NOMO-1 treated with DMSO at 0.1 percent for 48 hours (cell line): ENCODE measurements at regions not wholly inside any gene's neighbourhood (a gene's known extent, or its start where the extent isn't known, plus 50 kb on each side); places are given as distances from the start of the nearest gene placed in this dataset.
"Not testable (repeated sequence)": the region's sequence is repeated elsewhere in the genome, so short reads cannot be mapped to it uniquely, and the experiment has no call there.

ENCODE experiments used
- DNase-seq: peaks from one replicate; lab custom pipeline; 2025; ENCODE audit not compliant: unreplicated experiment; lab: John Stamatoyannopoulos, UW

DNA sequence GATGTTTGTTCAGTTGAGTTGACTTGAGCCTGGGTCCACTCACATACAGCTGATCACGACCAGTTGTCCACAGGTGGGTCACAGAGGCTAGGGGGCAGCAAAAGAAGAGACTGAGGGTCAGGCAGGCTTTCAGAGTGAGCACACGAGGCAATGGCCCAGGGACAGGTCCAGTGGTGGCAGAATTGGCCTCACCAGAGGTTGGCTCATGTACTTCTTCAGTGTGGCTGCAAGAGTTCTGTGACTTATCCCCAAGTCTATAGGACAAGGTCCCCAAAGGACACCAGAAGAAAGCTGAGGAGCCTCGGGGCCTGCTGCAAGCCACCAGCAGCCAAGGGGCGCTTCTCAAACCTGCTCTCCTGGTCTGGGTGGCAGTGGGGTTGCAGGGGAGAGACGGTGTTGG, 219.8 kb downstream of the TFCP2L1 start:
- no peak for DNase-seq

DNA sequence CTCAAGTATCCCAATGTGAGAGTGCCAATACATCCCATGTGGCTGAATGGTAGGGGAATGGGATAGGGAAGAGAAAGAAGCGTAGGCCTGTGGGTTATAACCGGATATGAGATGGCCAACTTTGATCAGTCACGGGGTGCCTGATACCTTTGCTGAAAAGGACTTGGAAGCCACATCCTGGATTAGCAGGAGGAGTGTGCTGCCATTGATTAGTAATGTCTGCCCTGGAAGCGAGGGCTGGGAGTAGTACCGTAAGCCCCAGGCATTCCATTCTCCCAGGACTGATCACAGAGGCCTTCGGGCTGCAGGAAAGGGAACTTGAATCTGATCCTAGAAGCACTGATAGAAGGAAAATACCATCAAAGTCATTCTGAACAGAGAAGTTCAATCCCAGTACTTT, 218.5 kb downstream of the TFCP2L1 start:
- DNase-seq: no peak

- DNase-seq: no peak
Measured at GRCh38 chr2:121068851-121069250, 216.2 kb downstream of the TFCP2L1 start.

GRCh38 chr2:121069434-121069969, 215.5 kb downstream of the TFCP2L1 start:
- no peak for DNase-seq

DNA sequence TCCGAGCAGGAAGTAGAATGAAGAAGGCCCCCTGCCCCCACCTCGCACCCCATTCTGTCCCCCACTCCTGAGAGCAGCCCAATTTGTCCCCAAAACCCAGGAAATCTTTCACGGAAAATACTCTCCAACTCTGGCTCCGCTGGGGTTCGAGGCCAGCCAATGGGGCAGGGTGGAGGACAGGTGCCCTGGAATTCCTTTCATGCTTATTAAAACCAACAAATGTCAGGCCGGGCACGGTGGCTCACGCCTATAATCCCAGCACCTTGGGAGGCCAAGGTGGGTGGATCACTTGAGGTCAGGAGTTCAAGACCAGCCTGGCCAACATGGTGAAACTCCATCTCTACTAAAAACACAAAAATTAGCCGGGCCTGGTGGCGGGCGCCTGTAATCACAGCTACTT, 214.9 kb downstream of the TFCP2L1 start:
- DNase-seq: not testable (repeated sequence)

GRCh38 chr2:121071034-121071504, 213.9 kb downstream of the TFCP2L1 start:
- DNase-seq: peak; percentile 18

- no peak for DNase-seq
Measured at GRCh38 chr2:121072784-121073183, 212.2 kb downstream of the TFCP2L1 start.

GRCh38 chr2:121073320-121074210, 211.4 kb downstream of the TFCP2L1 start:
- no peak for DNase-seq

DNA sequence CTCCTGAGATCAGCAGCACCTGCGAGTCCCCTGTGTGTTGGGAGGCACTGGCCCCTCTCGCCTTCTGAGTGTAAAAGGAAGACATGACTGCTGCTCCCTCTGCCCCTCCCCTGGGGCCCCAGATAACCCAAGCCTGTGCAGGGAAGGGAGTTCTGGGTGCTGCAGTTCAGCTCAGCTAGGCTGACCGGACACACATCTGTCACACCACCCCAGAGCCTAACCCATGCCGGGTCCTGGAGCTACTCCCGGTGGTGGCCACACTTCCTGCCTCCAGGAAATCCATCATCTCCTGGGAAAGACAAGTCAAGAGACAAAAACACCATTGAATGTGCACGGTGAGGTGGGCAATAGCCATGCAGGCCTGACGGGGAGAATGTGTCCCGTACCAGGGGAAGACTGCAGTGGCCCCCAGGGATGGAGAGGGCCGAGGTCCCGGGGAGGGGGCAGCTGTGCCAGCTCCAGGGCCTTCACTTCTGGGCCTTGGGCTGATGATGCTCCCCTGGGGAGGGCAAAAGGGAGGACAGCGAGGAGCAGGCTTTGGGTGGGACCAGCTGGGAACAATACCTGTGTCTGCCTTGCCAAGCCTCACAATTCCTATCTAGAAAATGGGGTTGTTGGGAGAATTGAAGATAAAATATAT, 210.6 kb downstream of the TFCP2L1 start:
- DNase-seq: no peak

GRCh38 chr2:121075006-121075551, 209.9 kb downstream of the TFCP2L1 start:
- peak; percentile 43 for DNase-seq

- no peak for DNase-seq
Measured at GRCh38 chr2:121075641-121076497, 209.1 kb downstream of the TFCP2L1 start.

GRCh38 chr2:121076498-121076820, 208.5 kb downstream of the TFCP2L1 start:
- DNase-seq: no peak

DNA sequence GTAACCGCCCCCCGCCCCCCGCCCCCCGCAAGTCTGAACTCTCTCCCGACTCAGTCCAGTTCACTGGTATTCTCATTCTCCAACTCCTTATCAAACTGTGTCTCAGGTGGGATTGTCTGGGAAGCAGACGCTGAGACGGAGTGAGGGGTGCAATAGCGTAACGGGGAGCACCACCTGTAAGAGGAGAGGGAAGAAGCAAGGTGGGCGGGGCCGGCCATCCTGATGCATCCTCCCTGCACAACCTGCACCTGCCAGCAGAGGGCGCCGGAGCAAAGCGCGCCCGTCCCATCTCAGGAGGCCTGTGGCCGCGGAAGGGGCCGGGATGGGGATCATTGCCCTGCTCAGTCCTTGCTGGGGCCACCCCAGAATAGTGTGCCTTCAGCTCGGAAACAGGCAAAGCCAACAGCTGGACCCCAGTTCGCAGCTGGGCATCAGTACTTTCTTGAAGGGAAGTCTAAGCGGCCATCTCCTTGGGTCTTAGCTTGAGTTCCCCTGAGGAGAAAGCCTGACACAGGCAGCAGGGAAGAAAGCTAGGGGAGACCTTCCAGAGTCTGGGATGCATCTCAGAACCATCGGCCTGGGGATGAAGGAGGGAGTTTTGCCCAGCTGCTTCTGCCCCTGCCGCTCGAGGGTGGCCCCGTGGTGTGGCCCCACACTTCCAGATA, 208.0 kb downstream of the TFCP2L1 start:
- DNase-seq: peak; percentile 46

DNA sequence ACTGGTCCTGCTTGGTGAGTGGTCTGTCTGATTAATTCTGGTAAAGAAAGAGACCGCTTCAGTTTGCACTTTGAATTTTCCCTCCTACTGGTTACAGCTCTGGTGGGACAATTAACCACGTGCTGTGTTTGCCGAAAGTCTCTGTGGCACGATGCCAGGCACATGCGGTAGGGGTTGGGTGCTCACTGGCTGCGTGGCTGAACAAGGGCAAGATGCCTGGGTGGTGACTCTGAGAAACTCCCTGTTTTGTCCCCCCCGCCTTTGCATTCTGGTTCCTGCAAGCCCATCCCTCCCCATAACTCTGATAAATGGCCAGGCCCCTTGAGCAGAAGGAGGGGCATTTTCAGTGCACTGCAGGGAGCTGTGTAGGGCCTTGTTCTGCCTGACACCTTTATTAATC, 206.1 kb downstream of the TFCP2L1 start:
- DNase-seq: no peak

GRCh38 chr2:121080013-121080772, 204.8 kb downstream of the TFCP2L1 start:
- no peak for DNase-seq

DNA sequence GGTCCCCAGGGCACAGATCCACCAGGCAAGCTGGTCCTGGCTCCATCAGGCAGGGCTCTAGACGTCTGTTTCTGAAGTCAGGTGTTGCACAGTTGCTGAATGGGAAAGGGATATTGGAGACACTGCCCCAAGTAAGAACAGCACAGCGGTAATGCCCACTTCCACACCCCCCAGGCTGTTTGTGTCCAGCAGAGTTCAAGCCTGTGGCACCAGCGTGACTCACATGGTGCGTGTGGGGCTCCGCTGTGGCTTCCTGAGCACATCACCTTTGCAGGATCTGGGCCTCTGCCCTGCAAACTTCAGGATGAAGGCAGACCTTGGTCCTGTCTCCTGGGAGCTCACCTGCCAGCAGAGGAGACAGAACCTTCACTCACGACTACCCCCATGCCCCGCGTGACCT, 203.3 kb downstream of the TFCP2L1 start:
- DNase-seq: no peak

DNA sequence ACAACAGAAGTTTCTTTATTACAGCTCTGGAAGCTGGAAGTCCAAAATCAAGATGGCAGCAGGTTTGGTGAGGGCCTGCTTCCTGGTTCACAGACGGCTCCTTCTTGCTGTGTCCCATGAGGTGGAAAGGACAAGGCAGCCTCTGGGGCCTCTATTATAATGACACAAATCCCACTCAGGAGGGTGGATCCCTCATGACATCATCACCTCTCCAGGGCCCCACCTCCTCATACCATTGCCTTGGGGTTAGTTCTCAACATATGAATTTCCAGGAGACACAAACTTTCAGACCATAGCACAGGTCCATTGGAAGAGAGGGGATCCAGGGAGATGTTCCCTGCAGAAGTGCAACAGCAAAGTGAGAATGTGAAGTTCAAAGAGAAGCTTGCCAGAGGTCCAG, 202.8 kb downstream of the TFCP2L1 start:
- no peak for DNase-seq

- no peak for DNase-seq
Measured at GRCh38 chr2:121084130-121084680, 200.8 kb downstream of the TFCP2L1 start.

DNA sequence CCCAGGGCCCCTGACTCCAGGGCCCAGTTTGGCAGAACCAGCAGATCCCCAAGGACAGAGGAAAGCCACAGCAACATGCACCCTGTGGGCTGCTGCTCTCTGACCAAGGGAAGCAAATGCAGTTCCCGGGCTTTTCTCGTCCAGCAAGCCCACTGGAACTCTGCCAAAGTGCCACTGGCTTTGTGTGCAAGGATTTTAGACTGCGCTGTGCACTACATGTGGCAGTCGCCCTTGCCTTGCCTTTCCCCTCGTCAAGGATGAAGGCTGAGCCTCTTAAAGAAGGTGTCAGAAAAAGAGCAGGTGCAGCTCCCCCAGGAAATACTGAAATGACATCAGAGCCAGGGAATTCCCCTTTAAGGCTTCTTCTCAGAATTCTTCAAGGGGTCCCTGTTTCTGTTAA, 199.2 kb downstream of the TFCP2L1 start:
- DNase-seq: no peak
